Immature natural killer cell (primary cell): ENCODE measurements at regions not wholly inside any gene's neighbourhood (a gene's known extent, or its start where the extent isn't known, plus 50 kb on each side); places are given as distances from the start of the nearest gene placed in this dataset.
"Not testable (repeated sequence)": the region's sequence is repeated elsewhere in the genome, so short reads cannot be mapped to it uniquely, and the experiment has no call there.

Experiments
- DNase-seq, 3 donors: peaks; one replicate each; pipeline ENCODE4 v3.0.0; 2022; ENCODE audit warnings: mixed read lengths in 1 of 3
- H3K27ac Mint-ChIP-seq, 6 donors: one replicate each; pipeline ENCODE4 v1.8.0; 2020; ENCODE audit warnings: mixed read lengths in 6 of 6, mild to moderate bottlenecking in 5 of 6, inconsistent platforms in 4 of 6, moderate library complexity in 3 of 6
- H3K27me3 Mint-ChIP-seq, 3 donors: one replicate each; pipeline ENCODE4 v1.8.0; 2020 to 2021; ENCODE audit warnings: low read depth in 3 of 3, mild to moderate bottlenecking in 3 of 3, mixed read lengths in 3 of 3, moderate library complexity in 3 of 3, inconsistent platforms in 1 of 3
- H3K36me3 Mint-ChIP-seq, 3 donors: one replicate each; pipeline ENCODE4 v1.8.0; 2020; ENCODE audit warnings: mixed read lengths in 3 of 3, inconsistent platforms in 2 of 3, mild to moderate bottlenecking in 2 of 3
- H3K4me1 Mint-ChIP-seq, 2 donors: one replicate each; pipeline ENCODE4 v1.8.0; 2020; ENCODE audit warnings: inconsistent platforms in 2 of 2, mild to moderate bottlenecking in 2 of 2, mixed read lengths in 2 of 2, moderate library complexity in 1 of 2
- H3K4me3 Mint-ChIP-seq, 5 donors: one replicate each; pipeline ENCODE4 v1.8.0; 2020; ENCODE audit warnings: mild to moderate bottlenecking in 5 of 5, mixed read lengths in 5 of 5, inconsistent platforms in 3 of 5, moderate library complexity in 3 of 5
- H3K9me3 Mint-ChIP-seq, 6 donors: one replicate each; pipeline ENCODE4 v1.8.0; 2020; ENCODE audit warnings: mild to moderate bottlenecking in 6 of 6, mixed read lengths in 6 of 6, inconsistent platforms in 4 of 6, moderate library complexity in 3 of 6

GRCh38 chr11:96960926-96961325, 571.1 kb downstream of the JRKL start:
- no peak for DNase-seq
- Mint-ChIP-seq H3K4me1 (no peaks in the 10 kb centered on the region), H3K27ac (no peak overlapping the region), H3K27me3 (peaks cover 0 to 3% (median 2%) of the 10 kb centered on the region in 3 donors), H3K36me3 (no peaks in the 10 kb centered on the region), H3K9me3 (peaks cover 0 to 27% (median 14%) of the 10 kb centered on the region in 6 donors), H3K4me3 (no peak overlapping the region)

- no peak for DNase-seq
- no peak overlapping the region for H3K27ac Mint-ChIP-seq
- H3K9me3 Mint-ChIP-seq = peaks cover 3 to 26% (median 12%) of the 10 kb centered on the region in 6 donors
- no peaks in the 10 kb centered on the region for H3K36me3 Mint-ChIP-seq
- H3K4me1 Mint-ChIP-seq = no peaks in the 10 kb centered on the region
- H3K27me3 Mint-ChIP-seq = peaks cover 0 to 4% (median 3%) of the 10 kb centered on the region in 3 donors
- no peak overlapping the region for H3K4me3 Mint-ChIP-seq
Observed at GRCh38 chr11:96961931-96962330, 572.1 kb downstream of the JRKL start.

- Mint-ChIP-seq H3K9me3 (peaks cover 3 to 28% (median 13%) of the 10 kb centered on the region in 6 donors), H3K36me3 (no peaks in the 10 kb centered on the region), H3K27me3 (peaks cover 0 to 4% (median 3%) of the 10 kb centered on the region in 3 donors), H3K4me1 (no peaks in the 10 kb centered on the region), H3K27ac (no peak overlapping the region), H3K4me3 (no peak overlapping the region)
- DNase-seq = no peak
Observed at GRCh38 chr11:96963375-96963774, 573.6 kb downstream of the JRKL start.

GRCh38 chr11:96964661-96965060, 574.8 kb downstream of the JRKL start:
- Mint-ChIP-seq H3K36me3 (no peaks in the 10 kb centered on the region), H3K27ac (no peak overlapping the region), H3K4me3 (no peak overlapping the region), H3K27me3 (peaks cover 0 to 4% (median 3%) of the 10 kb centered on the region in 3 donors), H3K4me1 (no peaks in the 10 kb centered on the region), H3K9me3 (peaks cover 3 to 37% (median 15%) of the 10 kb centered on the region in 6 donors)
- DNase-seq = no peak

GRCh38 chr11:96967616-96968015, 577.8 kb downstream of the JRKL start:
- H3K27me3 Mint-ChIP-seq = peaks cover 0 to 5% (median 4%) of the 10 kb centered on the region in 3 donors
- H3K4me1 Mint-ChIP-seq = no peaks in the 10 kb centered on the region
- no peak overlapping the region for H3K4me3 Mint-ChIP-seq
- no peak for DNase-seq
- H3K36me3 Mint-ChIP-seq = no peaks in the 10 kb centered on the region
- peaks cover 2 to 50% (median 15%) of the 10 kb centered on the region in 6 donors for H3K9me3 Mint-ChIP-seq
- no peak overlapping the region for H3K27ac Mint-ChIP-seq

GRCh38 chr11:96969251-96969650, 579.4 kb downstream of the JRKL start:
- Mint-ChIP-seq H3K4me1 (no peaks in the 10 kb centered on the region), H3K27me3 (peaks cover 0 to 7% (median 4%) of the 10 kb centered on the region in 3 donors), H3K9me3 (peaks cover 4 to 54% (median 22%) of the 10 kb centered on the region in 6 donors), H3K4me3 (no peak overlapping the region), H3K27ac (no peak overlapping the region), H3K36me3 (no peaks in the 10 kb centered on the region)
- no peak for DNase-seq

GRCh38 chr11:96978751-96979150, 588.9 kb downstream of the JRKL start:
- no peaks in the 10 kb centered on the region for H3K4me1 Mint-ChIP-seq
- no peak overlapping the region for H3K4me3 Mint-ChIP-seq
- H3K36me3 Mint-ChIP-seq = no peaks in the 10 kb centered on the region
- DNase-seq = no peak
- H3K27ac Mint-ChIP-seq = no peak overlapping the region
- H3K27me3 Mint-ChIP-seq = peaks cover 0 to 3% (median 0%) of the 10 kb centered on the region in 3 donors
- H3K9me3 Mint-ChIP-seq = peaks cover 4 to 58% (median 25%) of the 10 kb centered on the region in 6 donors

GRCh38 chr11:96986516-96986915, 596.7 kb downstream of the JRKL start:
- H3K27ac Mint-ChIP-seq = no peak overlapping the region
- peaks cover 0 to 3% (median 0%) of the 10 kb centered on the region in 3 donors for H3K36me3 Mint-ChIP-seq
- H3K27me3 Mint-ChIP-seq = peaks cover 0 to 3% (median 0%) of the 10 kb centered on the region in 3 donors
- no peak overlapping the region for H3K4me3 Mint-ChIP-seq
- no peak for DNase-seq
- H3K9me3 Mint-ChIP-seq = peaks cover 8 to 69% (median 25%) of the 10 kb centered on the region in 6 donors
- no peaks in the 10 kb centered on the region for H3K4me1 Mint-ChIP-seq

GRCh38 chr11:96990914-96991313, 601.1 kb downstream of the JRKL start:
- no peaks in the 10 kb centered on the region for H3K4me1 Mint-ChIP-seq
- H3K27ac Mint-ChIP-seq = no peak overlapping the region
- no peak for DNase-seq
- peaks cover 0 to 3% (median 0%) of the 10 kb centered on the region in 3 donors for H3K36me3 Mint-ChIP-seq
- no peak overlapping the region for H3K4me3 Mint-ChIP-seq
- H3K27me3 Mint-ChIP-seq = peaks cover 0 to 2% (median 2%) of the 10 kb centered on the region in 3 donors
- peaks cover 0 to 43% (median 21%) of the 10 kb centered on the region in 6 donors for H3K9me3 Mint-ChIP-seq

- DNase-seq = no peak
- no peak overlapping the region for H3K4me3 Mint-ChIP-seq
- peaks cover 8 to 38% (median 12%) of the 10 kb centered on the region in 6 donors for H3K9me3 Mint-ChIP-seq
- no peaks in the 10 kb centered on the region for H3K4me1 Mint-ChIP-seq
- no peaks in the 10 kb centered on the region for H3K36me3 Mint-ChIP-seq
- peaks cover 0 to 2% (median 0%) of the 10 kb centered on the region in 3 donors for H3K27me3 Mint-ChIP-seq
- H3K27ac Mint-ChIP-seq = no peak overlapping the region
Observed at GRCh38 chr11:97000481-97000880, 610.7 kb downstream of the JRKL start.

GRCh38 chr11:97007283-97007682, 617.5 kb downstream of the JRKL start:
- H3K4me3 Mint-ChIP-seq = no peak overlapping the region
- H3K9me3 Mint-ChIP-seq = peaks cover 6 to 42% (median 14%) of the 10 kb centered on the region in 6 donors
- H3K27me3 Mint-ChIP-seq = peaks cover 0 to 2% (median 0%) of the 10 kb centered on the region in 3 donors
- DNase-seq = no peak
- no peaks in the 10 kb centered on the region for H3K4me1 Mint-ChIP-seq
- no peak overlapping the region for H3K27ac Mint-ChIP-seq
- H3K36me3 Mint-ChIP-seq = no peaks in the 10 kb centered on the region

- Mint-ChIP-seq H3K27me3 (peaks cover 0 to 1% (median 1%) of the 10 kb centered on the region in 3 donors), H3K36me3 (no peaks in the 10 kb centered on the region), H3K4me3 (no peak overlapping the region), H3K27ac (no peak overlapping the region), H3K4me1 (no peaks in the 10 kb centered on the region), H3K9me3 (peaks cover 13 to 40% (median 21%) of the 10 kb centered on the region in 6 donors)
- DNase-seq = no peak
Observed at GRCh38 chr11:97009613-97010012, 619.8 kb downstream of the JRKL start.

GRCh38 chr11:97010997-97011396, 621.2 kb downstream of the JRKL start:
- H3K4me1 Mint-ChIP-seq, DNase-seq, H3K27me3 Mint-ChIP-seq, H3K27ac Mint-ChIP-seq, H3K4me3 Mint-ChIP-seq, H3K36me3 Mint-ChIP-seq: not testable (repeated sequence)
- peaks cover 13 to 43% (median 25%) of the 10 kb centered on the region in 6 donors for H3K9me3 Mint-ChIP-seq

GRCh38 chr11:97015327-97015726, 625.5 kb downstream of the JRKL start:
- H3K36me3 Mint-ChIP-seq = no peaks in the 10 kb centered on the region
- H3K27ac Mint-ChIP-seq = no peak overlapping the region
- no peak overlapping the region for H3K4me3 Mint-ChIP-seq
- H3K27me3 Mint-ChIP-seq = peaks cover 0 to 1% (median 1%) of the 10 kb centered on the region in 3 donors
- peaks cover 12 to 55% (median 19%) of the 10 kb centered on the region in 6 donors for H3K9me3 Mint-ChIP-seq
- DNase-seq = no peak
- no peaks in the 10 kb centered on the region for H3K4me1 Mint-ChIP-seq

GRCh38 chr11:97019305-97019704, 629.5 kb downstream of the JRKL start:
- H3K9me3 Mint-ChIP-seq = peaks cover 13 to 70% (median 23%) of the 10 kb centered on the region in 6 donors
- H3K4me3 Mint-ChIP-seq = no peak overlapping the region
- no peaks in the 10 kb centered on the region for H3K4me1 Mint-ChIP-seq
- no peak for DNase-seq
- no peaks in the 10 kb centered on the region for H3K36me3 Mint-ChIP-seq
- H3K27me3 Mint-ChIP-seq = no peaks in the 10 kb centered on the region
- H3K27ac Mint-ChIP-seq = no peak overlapping the region
